Type B pancreatic cell (in vitro differentiated cells): ENCODE measurements at regions not wholly inside any gene's neighbourhood (a gene's known extent, or its start where the extent isn't known, plus 50 kb on each side); places are given as distances from the start of the nearest gene placed in this dataset.

Experiments used
- DNase-seq: peaks from one replicate; pipeline ENCODE4 v3.0.0; 2021; ENCODE audit warnings: mixed read lengths; ENCODE audit not compliant: unreplicated experiment; ENCODE audit errors: extremely low spot score
- H3K27ac Mint-ChIP-seq: 2 replicates; pipeline ENCODE4 v1.8.0; 2021; ENCODE audit warnings: mild to moderate bottlenecking, mixed read lengths
- H3K27me3 Mint-ChIP-seq: 2 replicates; pipeline ENCODE4 v1.8.0; 2021; ENCODE audit warnings: mixed read lengths
- H3K36me3 Mint-ChIP-seq: 2 replicates; pipeline ENCODE4 v1.8.0; 2021; ENCODE audit warnings: mixed read lengths
- H3K4me1 Mint-ChIP-seq: one replicate; pipeline ENCODE4 v1.8.0; 2021; ENCODE audit warnings: mixed read lengths; ENCODE audit not compliant: unreplicated experiment
- H3K4me3 Mint-ChIP-seq: 2 replicates; pipeline ENCODE4 v1.8.0; 2021; ENCODE audit warnings: mild to moderate bottlenecking, mixed read lengths
- H3K9me3 Mint-ChIP-seq: 2 replicates; pipeline ENCODE4 v1.8.0; 2021; ENCODE audit warnings: mixed read lengths
- TF ChIP-seq, protein P1 (sequence below): fragments of 200-600 bp; sonication (generic); conservative IDR thresholded peaks from 2 replicates; pipeline ENCODE4 v1.5.0; 2021; ENCODE audit warnings: antibody characterized with exemption, mild to moderate bottlenecking

GRCh38 chr18:21928925-21929324 is 188.3 kb downstream of the MIB1 start:
- Mint-ChIP-seq H3K36me3 (no peaks in the 10 kb centered on the region), H3K4me1 (no peaks in the 10 kb centered on the region), H3K9me3 (peaks cover 5% of the 10 kb centered on the region), H3K27me3 (no peaks in the 10 kb centered on the region), H3K4me3 (no peak overlapping the region), H3K27ac (no peak overlapping the region)
- no peak for DNase-seq
- TF ChIP-seq, protein P1, sequence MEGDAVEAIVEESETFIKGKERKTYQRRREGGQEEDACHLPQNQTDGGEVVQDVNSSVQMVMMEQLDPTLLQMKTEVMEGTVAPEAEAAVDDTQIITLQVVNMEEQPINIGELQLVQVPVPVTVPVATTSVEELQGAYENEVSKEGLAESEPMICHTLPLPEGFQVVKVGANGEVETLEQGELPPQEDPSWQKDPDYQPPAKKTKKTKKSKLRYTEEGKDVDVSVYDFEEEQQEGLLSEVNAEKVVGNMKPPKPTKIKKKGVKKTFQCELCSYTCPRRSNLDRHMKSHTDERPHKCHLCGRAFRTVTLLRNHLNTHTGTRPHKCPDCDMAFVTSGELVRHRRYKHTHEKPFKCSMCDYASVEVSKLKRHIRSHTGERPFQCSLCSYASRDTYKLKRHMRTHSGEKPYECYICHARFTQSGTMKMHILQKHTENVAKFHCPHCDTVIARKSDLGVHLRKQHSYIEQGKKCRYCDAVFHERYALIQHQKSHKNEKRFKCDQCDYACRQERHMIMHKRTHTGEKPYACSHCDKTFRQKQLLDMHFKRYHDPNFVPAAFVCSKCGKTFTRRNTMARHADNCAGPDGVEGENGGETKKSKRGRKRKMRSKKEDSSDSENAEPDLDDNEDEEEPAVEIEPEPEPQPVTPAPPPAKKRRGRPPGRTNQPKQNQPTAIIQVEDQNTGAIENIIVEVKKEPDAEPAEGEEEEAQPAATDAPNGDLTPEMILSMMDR, result no peak

GRCh38 chr18:21930177-21930576 is 189.6 kb downstream of the MIB1 start:
- H3K9me3 Mint-ChIP-seq, result peaks cover 5% of the 10 kb centered on the region
- no peaks in the 10 kb centered on the region for H3K4me1 Mint-ChIP-seq
- TF ChIP-seq, protein P1, result no peak
- H3K36me3 Mint-ChIP-seq, result no peaks in the 10 kb centered on the region
- H3K27ac Mint-ChIP-seq, result no peak overlapping the region
- no peaks in the 10 kb centered on the region for H3K27me3 Mint-ChIP-seq
- no peak overlapping the region for H3K4me3 Mint-ChIP-seq
- DNase-seq, result no peak

DNA sequence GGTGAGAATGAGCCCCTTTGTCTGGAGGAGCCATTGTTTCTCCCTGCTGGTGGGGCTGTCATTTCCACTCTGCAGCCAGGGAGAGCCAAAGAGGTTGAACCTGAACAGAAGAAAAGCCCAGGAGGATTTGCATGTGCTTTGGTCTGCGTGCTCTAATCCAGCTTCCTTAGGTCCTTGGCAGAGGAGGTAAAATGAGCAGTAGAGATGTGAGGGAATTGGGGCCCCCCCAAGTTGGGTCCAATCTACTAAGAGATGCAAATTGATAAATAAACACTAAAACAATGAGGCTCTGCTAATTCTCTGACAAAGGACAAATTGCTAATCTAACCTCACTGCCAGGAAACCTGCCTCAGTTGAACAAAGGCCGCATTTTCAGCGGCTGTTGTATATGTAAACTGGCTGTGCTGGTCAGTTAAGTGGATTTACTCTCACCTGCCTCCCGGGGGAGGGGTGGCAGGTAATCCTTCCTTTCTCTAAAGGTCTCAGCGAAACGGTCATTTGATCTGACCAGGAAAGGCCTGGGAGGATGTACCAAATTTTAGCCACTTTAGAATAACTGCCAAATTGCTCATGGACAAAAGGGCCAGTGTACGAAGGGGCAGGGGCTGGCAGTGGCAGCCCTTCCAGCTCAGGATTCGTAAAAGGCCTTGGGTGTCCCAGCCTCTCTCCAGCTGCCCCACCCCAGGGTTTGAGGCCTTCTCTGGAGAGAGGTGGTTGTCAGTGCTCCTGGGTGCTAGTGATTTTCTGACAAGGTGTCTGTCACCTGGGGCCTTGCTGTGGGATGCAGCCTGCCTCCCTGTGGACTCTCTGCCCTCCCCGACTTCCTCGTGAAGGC is 193.6 kb downstream of the MIB1 start:
- Mint-ChIP-seq H3K9me3 (no peaks in the 10 kb centered on the region), H3K4me3 (no peak overlapping the region), H3K27me3 (peaks cover 4% of the 10 kb centered on the region), H3K27ac (no peak overlapping the region), H3K4me1 (no peaks in the 10 kb centered on the region), H3K36me3 (no peaks in the 10 kb centered on the region)
- no peak for DNase-seq
- TF ChIP-seq, protein P1, result no peak

DNA sequence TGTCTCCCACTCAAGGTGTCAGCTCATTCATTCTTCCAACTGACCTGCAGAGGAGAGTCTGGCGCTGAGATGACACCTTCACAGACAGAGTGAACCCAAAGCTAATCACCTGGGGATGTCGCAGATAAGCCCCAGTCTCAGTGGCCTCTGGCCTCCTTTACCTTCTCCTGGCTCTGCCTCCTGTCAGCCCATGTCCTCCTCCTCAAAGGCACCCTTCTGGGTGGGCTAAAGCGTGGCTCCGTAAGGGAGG is 194.1 kb downstream of the MIB1 start:
- TF ChIP-seq, protein P1, result no peak
- Mint-ChIP-seq H3K4me1 (no peaks in the 10 kb centered on the region), H3K27ac (no peak overlapping the region), H3K9me3 (no peaks in the 10 kb centered on the region), H3K4me3 (no peak overlapping the region), H3K36me3 (no peaks in the 10 kb centered on the region), H3K27me3 (peaks cover 4% of the 10 kb centered on the region)
- no peak for DNase-seq

- Mint-ChIP-seq H3K4me1 (no peaks in the 10 kb centered on the region), H3K36me3 (no peaks in the 10 kb centered on the region), H3K4me3 (no peak overlapping the region), H3K27me3 (peaks cover 4% of the 10 kb centered on the region), H3K9me3 (no peaks in the 10 kb centered on the region), H3K27ac (no peak overlapping the region)
- TF ChIP-seq, protein P1, result no peak
- no peak for DNase-seq
Observed at GRCh38 chr18:21943456-21943855, 202.9 kb downstream of the MIB1 start.
